M059J (cell line): ENCODE measurements at regions not wholly inside any gene's neighbourhood (a gene's known extent, or its start where the extent isn't known, plus 50 kb on each side); places are given as distances from the start of the nearest gene placed in this dataset.
"Not testable (repeated sequence)": the region's sequence is repeated elsewhere in the genome, so short reads cannot be mapped to it uniquely, and the experiment has no call there.

Experiments used
- DNase-seq: peaks from one replicate; pipeline ENCODE4 v3.0.0-alpha.2; 2012; ENCODE audit warnings: low read depth

DNA sequence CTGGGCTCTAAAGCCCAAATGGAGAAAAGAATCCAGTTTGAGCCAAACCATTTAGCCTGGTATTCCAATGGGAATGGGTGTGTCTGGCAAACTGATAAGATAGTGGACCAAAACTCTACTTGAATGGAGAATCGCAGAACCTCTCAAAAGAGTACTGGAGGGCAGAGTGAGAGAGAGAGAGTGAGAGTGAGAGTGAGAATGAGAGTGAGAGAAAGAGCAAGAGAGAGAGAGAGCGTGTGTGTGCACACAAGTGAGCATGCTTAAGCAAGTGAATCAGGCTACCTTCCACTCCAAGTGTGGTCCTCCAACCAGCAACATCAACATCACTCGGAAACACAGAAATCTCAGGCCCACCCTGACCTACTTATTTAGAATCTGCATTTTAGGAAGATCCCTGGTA lies 58.8 kb downstream of the UQCRFS1 start:
- no peak for DNase-seq

DNA sequence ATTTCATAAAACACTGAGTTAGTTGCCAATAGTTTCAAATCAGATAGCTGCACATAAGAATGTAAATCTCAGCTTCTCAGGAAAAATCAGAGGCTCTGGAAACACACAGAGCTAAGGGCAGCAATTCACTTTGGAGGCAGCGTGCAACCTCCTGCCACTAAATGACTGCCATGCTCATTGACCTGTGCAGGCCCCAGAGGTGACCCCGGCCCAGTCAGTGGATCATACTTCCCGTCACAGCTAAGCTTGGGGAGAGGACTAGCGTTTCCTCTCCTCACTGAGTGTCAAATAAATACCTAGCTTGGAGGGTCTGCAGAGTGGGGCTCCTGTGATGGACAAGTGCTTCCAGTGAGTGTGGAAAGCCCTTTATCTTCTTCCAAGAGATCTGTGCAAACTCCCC lies 67.2 kb downstream of the UQCRFS1 start:
- no peak for DNase-seq

DNA sequence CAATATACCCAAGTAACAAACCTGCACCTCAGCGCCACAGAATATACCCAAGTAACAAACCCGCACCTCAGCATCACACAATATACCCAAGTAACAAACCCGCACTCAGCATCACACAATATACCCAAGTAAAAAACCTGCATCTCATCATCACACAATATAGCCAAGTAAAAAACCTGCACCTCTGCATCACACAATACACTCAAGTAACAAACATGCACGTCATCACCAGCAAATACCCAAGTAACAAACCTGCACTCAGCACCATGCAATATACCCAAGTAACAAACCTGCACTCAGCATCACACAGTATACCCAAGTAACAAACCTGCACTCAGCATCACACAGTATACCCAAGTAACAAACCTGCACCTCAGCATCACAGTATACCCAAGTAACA lies 69.8 kb downstream of the UQCRFS1 start:
- no peak for DNase-seq

DNA sequence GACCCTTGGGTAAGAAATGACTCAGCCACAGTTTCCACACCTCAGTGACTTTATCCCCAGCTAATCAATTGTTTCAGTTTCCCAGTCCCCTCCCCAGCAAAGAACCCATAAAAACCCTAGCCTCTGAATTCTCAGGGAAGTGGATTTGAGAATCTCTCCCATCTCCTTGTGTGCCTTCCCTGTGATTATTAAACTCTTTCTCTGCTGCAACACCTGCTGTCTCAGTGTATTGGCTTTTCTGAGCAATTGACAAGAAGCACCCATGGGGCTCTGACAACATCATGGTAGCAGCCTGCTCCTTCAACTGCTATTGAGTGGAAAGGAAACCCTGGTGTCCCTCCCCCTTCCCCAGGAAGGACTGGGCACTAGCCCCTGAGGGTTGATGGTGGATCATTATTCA lies 73.7 kb downstream of the UQCRFS1 start:
- DNase-seq = no peak

DNA sequence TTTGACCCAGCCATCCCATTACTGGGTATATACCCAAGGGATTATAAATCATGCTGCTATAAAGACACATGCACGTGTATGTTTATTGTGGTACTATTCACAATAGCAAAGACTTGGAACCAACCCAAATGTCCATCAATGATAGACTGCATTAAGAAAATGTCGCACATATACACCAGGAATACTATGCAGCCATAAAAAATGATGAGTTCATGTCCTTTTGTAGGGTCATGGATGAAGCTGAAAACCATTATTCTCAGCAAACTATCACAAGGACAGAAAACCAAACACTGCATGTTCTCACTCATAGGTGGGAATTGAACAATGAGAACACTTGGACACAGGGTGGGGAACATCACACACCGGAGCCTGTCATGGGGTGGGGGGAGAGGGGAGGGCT lies 74.7 kb downstream of the UQCRFS1 start:
- DNase-seq = not testable (repeated sequence)

DNA sequence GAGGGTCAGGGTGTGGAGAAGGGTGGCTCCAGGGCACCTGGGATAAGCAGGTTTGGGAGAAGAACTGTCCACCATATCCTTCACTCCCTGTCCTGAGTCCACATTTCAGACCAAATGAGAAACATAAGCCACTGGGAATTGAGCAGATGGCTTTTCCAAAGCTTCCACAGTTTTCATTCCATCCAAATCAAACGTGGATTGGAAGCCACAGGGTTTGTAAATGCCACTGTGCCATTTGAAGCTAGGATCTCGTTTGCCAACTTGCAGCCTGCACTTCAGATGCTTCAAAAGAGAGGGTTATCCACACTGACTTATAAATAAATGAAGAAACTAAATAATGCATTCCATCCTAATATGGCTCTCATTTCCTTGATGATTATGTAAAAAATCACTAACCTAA lies 81.5 kb downstream of the UQCRFS1 start:
- DNase-seq = no peak

DNA sequence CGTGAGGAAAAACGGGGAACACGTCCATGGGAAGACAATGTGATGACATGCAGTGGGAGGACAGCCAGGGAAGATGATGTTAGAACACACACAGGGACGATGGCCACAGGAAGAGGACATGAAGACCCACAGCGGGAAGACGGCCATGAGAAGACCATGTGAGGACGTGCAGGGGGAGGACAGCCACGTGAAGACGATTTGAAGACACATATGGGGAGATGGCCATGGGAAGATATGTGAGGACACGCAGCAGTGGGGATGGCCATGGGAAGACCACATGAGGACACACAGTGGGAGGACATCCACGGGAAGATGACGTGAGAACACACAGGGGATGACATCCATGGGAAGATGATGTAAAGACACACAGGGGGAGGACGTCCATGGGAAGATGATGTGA lies 83.8 kb downstream of the UQCRFS1 start:
- DNase-seq = no peak

DNA sequence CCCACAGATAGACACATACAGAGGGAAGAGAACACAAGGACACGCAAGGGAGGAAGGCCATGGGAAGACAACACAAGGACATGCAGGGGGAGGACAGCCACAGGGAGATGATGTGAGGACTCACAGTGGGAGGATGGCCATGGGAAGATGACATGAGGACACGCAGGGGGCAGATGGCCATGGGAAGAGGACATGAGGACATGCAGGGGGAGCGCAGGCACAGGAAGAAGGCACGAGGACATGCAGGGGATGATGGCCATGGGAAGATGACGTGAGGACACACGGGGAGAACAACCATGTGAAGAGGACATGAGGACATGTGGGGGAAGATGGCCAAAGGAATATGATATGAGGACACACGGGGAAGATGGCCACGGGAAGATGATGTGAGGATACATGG lies 84.7 kb downstream of the UQCRFS1 start:
- DNase-seq = no peak

DNA sequence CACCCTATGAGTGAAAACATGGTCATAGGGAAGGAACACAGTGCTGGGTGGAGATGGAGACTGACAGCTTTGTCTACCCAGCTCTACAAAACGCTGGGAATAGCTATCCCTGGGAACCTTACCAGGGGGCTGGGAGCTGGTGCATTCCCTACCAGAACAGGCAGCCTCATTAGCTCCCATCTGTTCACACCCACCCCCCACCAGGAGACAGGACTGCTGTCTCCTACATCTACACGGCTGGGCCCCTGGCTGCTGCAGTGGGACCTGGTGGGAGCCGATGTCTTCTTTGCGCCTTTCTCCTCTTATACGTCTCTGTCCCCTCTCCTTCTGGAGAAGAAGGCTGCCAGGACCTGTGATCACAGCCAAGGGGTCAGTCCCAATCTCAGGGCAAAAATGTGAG lies 90.8 kb downstream of the UQCRFS1 start:
- no peak for DNase-seq

DNA sequence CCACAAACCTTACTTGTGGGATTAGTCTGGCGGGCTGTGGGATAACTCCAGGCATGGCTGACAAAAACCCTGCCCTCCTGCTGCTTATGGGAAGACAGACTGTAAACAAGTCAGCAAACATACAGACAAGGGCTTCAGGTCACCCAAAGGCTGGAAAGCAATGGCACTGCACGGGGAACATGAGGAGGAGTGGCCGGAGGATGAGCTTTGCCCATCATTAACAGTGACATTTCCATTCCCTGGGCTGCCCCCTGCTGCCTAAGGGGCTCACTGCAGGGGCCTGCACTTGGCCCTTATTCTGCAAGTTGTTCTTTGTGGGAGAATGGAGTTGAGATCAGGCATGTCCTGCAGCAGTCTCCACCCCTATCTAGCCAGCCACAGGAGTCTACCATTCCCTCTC lies 91.3 kb downstream of the UQCRFS1 start:
- DNase-seq = no peak

DNA sequence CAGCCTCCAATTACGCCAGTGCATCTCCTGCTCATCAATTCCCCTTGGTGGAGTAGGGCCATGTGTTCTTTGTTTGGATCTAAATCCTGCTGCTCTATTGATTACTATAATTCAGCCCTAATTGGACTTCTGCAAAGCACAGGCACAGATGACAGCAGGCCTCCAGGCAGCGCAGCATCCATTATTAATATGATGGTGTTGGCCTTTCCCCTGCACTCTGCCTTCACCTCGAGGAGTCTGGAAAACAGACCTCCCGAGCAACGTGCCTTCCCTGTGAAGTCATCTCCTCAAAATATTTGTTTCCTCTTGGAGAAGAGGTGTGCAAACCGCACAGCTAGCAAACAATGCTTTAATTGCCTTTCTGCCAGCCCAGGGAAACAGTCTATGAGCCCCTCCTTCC lies 92.5 kb downstream of the UQCRFS1 start:
- DNase-seq = no peak

DNA sequence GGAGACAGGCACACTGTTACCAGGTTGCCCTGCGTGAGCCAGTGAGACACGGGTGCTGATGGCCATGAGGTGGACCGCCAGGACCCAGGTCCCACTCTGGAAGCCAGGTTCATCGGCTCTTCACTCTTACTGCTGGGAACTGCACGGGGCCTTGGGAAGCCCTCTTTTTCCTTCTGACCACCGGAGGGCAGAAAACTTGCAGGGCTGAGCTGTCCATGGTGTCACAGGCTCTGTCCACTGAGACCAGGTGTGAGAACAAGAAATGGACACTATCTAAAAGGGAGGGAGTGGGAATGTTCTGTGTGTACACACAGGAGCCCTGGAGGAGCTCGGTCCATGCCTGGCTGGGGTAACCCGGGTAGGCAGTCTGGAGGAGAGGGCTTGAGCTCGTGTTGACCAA lies 93.4 kb downstream of the UQCRFS1 start:
- DNase-seq = no peak

DNA sequence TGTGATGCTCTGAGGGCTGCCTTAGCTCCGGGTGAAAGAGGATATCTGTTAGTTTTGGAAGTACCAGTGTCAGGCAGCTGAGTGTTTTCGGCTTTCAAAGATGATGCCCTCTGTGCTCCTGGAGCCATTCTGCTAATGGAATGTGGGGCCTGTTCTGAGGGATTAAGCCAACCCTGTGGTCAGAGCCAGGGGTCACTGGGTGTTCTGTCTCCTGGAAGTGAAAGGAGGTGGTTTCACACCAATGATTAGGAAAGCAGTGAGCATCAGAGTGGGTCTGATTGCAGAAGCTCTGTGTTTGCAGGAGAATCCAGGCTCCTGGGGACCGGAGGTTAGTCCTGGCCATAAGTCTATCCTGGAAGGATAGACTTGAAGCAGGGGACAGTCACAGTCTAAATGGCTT lies 94.6 kb downstream of the UQCRFS1 start:
- no peak for DNase-seq

DNA sequence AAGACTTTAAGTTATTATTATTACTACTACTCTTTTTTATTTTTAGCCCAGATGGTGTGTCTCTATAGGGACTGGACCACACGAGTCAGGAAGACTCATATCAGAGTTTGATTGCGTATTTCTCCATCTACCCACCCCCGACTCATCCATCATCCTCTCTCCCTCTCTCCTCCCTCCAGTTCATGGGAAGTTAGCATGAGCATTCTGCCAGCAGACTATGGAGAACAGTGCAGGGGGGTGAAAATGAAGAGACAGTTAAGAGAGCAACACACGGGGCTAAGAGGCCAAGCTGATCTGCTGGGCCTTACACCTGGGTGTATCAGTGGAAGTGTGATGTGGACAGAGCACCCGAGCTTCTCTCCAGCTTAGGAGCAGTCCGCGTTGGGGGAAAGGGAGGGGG lies 95.0 kb downstream of the UQCRFS1 start:
- DNase-seq = no peak

DNA sequence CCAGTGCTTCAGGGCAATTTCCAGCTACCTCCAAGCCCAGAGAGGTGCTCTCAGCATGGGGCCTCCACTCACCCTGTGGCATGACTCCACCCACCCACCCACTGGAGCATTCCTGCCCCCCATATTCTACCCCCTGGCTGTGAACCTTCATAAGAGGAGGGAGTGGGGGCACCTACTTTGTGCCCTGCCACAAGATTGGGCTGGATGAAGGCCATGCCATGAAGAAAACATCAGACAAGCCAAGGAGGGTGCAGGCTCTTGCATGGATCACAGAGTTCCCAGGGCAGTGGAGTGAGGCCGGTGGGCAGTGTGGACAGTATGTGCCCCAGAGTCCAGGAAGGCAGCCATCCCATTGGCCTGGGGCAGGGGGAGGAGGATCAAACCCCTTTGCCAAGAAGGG lies 97.8 kb downstream of the UQCRFS1 start:
- DNase-seq = no peak

DNA sequence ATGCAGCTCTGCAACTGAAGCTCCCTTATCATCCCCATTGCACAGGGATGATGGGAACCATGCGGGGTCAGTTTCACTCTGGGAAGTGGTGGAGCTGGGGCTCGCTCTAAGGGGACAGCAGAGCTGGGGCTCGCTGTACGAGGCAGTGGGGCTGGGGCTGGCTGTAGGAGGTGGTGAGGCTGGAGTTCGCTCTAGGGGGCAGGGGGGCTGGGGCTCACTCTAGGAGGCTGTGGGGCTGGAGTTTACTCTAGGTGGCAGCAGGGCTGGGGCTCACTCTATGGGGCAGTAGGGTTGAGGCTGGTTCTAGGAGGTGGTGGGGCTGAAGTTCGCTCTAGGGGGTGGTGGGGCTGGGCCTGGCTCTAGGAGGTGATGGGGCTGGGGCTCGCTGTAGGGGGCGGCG lies 99.1 kb downstream of the UQCRFS1 start:
- DNase-seq = no peak

DNA sequence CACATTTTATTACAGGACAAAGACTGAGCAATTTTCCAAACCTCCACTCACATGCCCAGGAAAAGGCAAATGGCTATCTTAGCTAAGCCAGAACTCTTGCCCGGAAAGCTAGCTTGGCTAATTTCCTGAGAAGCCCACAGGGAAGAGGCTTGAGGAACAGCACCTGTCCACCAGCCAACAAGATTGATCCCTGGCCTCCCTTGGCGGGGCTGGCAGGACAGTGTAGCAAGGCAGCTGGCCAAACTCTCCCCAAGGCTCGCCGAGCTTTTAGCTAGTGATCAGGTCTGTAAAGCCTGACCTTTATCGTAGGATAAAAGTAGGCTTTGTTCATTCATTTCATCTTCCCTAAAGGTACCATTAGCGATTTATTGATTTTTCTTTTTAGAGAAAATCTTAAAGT lies 101.4 kb downstream of the UQCRFS1 start:
- no peak for DNase-seq

DNA sequence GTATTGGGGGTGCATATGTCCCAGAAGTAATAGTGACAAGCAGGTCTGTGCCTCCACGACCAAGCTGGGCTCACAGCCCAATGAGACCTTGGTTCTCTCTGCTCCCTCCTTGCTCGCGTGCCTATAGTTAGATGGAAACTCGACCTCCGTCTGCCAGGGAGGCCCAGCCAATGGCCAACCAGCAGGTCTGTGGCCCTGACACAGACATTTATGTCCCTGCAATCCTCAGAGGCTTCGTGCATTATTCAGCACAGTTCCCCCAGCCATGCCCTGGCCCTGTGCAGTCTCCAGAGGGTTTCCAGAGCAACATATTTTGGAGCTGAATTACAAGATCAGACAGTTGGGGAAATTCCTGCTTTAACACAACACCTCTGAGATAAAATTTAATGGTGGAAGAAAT lies 105.1 kb downstream of the UQCRFS1 start:
- no peak for DNase-seq

DNA sequence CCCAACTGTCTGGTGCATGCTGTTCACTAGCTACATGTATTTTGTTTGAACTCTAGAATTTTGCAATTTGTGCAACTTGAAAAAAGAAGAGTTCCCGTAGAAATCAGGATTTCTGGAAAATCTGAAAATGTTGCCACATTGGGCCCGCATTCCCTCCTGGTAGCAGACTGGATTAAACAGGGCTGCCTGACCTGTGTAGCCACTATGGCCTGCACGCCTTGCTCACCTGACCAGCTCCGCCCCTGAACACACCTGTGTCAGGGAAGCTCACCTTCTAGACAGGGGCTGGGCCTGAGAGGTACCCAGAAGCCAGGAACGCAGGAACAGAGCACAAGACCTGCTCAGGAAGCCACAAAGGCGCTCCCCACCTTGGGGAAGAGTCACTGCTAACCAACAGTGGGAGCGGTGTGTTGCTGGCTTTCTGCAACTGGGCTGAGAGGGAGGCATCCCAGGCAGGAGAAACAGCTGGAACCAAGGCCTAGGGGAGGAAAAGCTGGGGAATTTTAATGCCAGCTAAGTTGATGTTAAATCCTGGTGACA lies 106.5 kb downstream of the UQCRFS1 start:
- no peak for DNase-seq

DNA sequence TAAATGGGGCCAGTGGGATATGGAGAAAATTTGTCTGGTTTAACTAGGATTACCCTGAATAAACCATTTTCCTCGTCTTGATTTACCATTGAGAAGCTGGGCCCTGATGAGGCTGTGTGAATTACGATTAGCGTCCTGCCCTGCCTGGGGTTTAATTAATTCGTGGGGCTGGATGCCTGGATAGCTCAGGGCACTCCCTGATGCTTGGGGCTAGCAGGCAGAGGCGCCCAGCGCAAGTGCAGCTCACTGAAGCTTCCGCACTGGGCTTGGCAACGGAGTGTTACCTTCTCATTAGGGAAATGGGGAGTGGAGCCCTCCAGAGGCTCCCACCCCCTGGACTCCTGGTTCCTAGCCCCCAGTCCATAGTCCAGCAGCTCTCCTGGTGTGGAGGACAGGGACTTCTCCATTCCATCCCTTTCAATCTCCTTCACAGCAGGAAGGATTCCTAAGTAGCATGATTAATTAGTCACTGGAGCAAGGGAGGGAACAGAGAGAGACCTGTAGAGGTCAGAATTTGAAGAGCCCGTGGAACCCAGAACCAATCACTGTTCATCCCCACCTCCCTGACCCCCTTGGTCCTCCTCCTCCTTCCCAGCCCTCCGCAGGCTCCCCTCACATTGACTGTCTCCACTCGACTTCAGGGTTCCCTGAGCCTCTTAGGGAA lies 107.2 kb downstream of the UQCRFS1 start:
- no peak for DNase-seq

DNA sequence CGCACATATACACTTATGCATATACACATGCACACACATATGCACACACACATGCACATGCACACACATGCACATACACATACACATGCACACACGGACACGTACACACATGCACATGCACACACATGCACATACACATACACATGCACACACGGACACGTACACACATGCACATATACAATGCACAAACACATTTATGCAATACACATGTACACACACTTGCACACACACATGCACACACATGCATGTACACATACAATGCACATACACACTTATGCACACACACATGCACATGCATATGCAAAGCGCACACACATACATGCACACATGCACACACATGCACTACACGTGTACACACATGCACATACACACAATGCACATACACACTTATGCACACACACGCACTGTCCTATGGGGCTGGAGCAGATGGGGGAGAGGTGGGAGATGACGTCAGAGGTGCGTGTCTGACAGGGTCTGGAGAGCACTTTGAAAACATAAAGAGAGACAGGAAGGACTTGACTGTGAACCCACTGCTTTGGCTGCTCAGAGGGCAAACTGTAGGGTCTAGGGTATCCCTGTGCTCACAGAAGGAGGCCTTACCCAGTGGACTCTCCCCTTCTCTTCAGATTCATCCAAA lies 108.2 kb downstream of the UQCRFS1 start:
- DNase-seq = no peak

DNA sequence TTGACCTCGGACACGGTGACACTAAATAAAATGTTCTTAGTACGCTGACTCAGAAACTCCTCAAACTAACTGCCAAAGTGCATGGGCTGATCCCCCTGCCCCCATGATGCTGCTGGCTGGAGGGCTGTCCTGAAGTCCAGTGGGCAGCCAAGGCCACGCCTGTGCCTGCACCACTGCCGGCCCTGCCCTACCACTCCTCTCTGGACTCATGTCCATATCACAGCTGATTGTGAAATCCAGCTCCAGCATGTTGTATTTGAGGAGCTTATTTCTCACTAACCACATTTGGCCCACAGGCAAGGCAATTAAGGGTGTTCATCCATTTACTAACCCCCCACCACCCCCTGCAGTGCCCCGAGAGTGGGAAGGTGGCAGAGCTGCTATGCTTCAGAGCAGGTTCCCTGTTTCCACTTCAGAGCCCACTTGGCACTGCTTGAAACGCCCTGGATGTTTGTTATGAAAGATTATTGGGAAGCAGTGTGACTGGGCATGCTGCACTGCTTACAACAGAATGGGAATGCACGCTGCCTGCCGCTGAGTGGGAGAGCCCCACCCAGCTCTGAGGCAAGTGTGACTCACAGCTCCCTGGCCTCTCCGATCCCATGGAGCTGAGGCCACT lies 114.0 kb downstream of the UQCRFS1 start:
- peak; percentile 45 for DNase-seq

DNA sequence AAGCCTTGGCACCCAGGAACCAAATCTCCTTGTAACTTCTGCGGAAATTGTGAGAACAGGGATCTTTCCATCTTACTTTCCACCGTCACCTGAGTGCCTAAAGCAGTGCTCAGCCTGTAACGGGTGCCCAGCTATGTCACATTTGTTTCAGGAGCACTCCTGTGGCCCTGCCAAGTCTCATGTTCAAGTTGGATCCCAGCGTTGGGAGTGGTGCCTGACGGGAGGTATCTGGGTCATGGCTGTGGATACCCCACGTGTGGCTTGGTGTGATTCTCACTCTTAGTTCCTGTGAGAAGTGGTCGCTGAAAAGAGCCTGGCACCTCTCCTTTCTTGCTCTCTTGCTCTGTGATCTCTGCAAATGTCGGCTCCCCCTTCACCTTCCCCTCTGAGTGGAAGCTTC lies 114.9 kb downstream of the UQCRFS1 start:
- DNase-seq = no peak
